ENCODE measurements at regions not wholly inside any gene's neighbourhood (a gene's known extent, or its start where the extent isn't known, plus 50 kb on each side); places are given as distances from the start of the nearest gene placed in this dataset.
A peak's percentile ranks its signal among the peaks of the same experiment; 100 is the strongest.
"Not testable (repeated sequence)": the region's sequence is repeated elsewhere in the genome, so short reads cannot be mapped to it uniquely, and the experiment has no call there.

- Histone ChIP-seq H3K27ac (ENCODE audit: low read depth) (no peak overlapping the region), H3K36me3 (ENCODE audit: insufficient read depth) (peaks cover 1% of the 10 kb centered on the region), H3K4me1 (ENCODE audit: insufficient read depth) (no peaks in the 10 kb centered on the region), H3K4me3 (ENCODE audit: low read depth, low read length) (no peak overlapping the region)
- DNase-seq (ENCODE audit: extremely low spot score) = no peak
- 79% methylated on average over 2 of the region's 2 CpGs for WGBS
Observed at GRCh38 chr3:181264486-181264885, 274.9 kb upstream of the DNAJC19 start.

GRCh38 chr3:181253796-181254195 lies 264.3 kb upstream of the DNAJC19 start:
- Histone ChIP-seq H3K4me1 (ENCODE audit: insufficient read depth) (no peaks in the 10 kb centered on the region), H3K36me3 (ENCODE audit: insufficient read depth) (no peaks in the 10 kb centered on the region), H3K27ac (ENCODE audit: low read depth) (no peak overlapping the region), H3K4me3 (ENCODE audit: low read depth, low read length) (no peak overlapping the region)
- 34% methylated on average over 3 of the region's 3 CpGs for WGBS
- no peak for DNase-seq (ENCODE audit: extremely low spot score)

GRCh38 chr3:181252631-181253030 lies 263.1 kb upstream of the DNAJC19 start:
- DNase-seq (ENCODE audit: extremely low spot score) = no peak
- no peaks in the 10 kb centered on the region for H3K4me1 ChIP-seq (ENCODE audit: insufficient read depth)
- no peak overlapping the region for H3K4me3 ChIP-seq (ENCODE audit: low read depth, low read length)
- H3K36me3 ChIP-seq (ENCODE audit: insufficient read depth) = no peaks in the 10 kb centered on the region
- 6% methylated on average over 3 of the region's 3 CpGs for WGBS
- H3K27ac ChIP-seq (ENCODE audit: low read depth) = no peak overlapping the region

GRCh38 chr3:181250714-181251113 lies 261.2 kb upstream of the DNAJC19 start:
- Histone ChIP-seq H3K4me1 (ENCODE audit: insufficient read depth) (no peaks in the 10 kb centered on the region), H3K27ac (ENCODE audit: low read depth) (no peak overlapping the region), H3K36me3 (ENCODE audit: insufficient read depth) (no peaks in the 10 kb centered on the region), H3K4me3 (ENCODE audit: low read depth, low read length) (no peak overlapping the region)
- DNase-seq (ENCODE audit: extremely low spot score) = no peak
- 65% methylated on average over 3 of the region's 3 CpGs for WGBS

- 41% methylated on average over 2 of the region's 2 CpGs for WGBS
- Histone ChIP-seq H3K36me3 (ENCODE audit: insufficient read depth) (no peaks in the 10 kb centered on the region), H3K27ac (ENCODE audit: low read depth) (no peak overlapping the region), H3K4me3 (ENCODE audit: low read depth, low read length) (no peak overlapping the region), H3K4me1 (ENCODE audit: insufficient read depth) (no peaks in the 10 kb centered on the region)
- DNase-seq (ENCODE audit: extremely low spot score) = no peak
Observed at GRCh38 chr3:181239441-181239840, 249.9 kb upstream of the DNAJC19 start.

GRCh38 chr3:181230258-181230657 lies 240.7 kb upstream of the DNAJC19 start:
- H3K4me1 ChIP-seq (ENCODE audit: insufficient read depth) = no peaks in the 10 kb centered on the region
- no peaks in the 10 kb centered on the region for H3K36me3 ChIP-seq (ENCODE audit: insufficient read depth)
- no peak overlapping the region for H3K27ac ChIP-seq (ENCODE audit: low read depth)
- DNase-seq (ENCODE audit: extremely low spot score) = no peak
- no peak overlapping the region for H3K4me3 ChIP-seq (ENCODE audit: low read depth, low read length)
- WGBS = 74% methylated on average over 5 of the region's 5 CpGs

GRCh38 chr3:181213347-181213746 lies 223.8 kb upstream of the DNAJC19 start:
- 56% methylated on average over 2 of the region's 2 CpGs for WGBS
- H3K27ac ChIP-seq (ENCODE audit: low read depth) = no peak overlapping the region
- DNase-seq (ENCODE audit: extremely low spot score) = no peak
- H3K36me3 ChIP-seq (ENCODE audit: insufficient read depth) = no peaks in the 10 kb centered on the region
- H3K4me3 ChIP-seq (ENCODE audit: low read depth, low read length) = no peak overlapping the region
- no peaks in the 10 kb centered on the region for H3K4me1 ChIP-seq (ENCODE audit: insufficient read depth)

GRCh38 chr3:181212271-181212670 lies 222.7 kb upstream of the DNAJC19 start:
- H3K27ac ChIP-seq (ENCODE audit: low read depth) = no peak overlapping the region
- no peaks in the 10 kb centered on the region for H3K36me3 ChIP-seq (ENCODE audit: insufficient read depth)
- no peak overlapping the region for H3K4me3 ChIP-seq (ENCODE audit: low read depth, low read length)
- WGBS = 73% methylated on average over 1 of the region's 1 CpG
- no peaks in the 10 kb centered on the region for H3K4me1 ChIP-seq (ENCODE audit: insufficient read depth)
- DNase-seq (ENCODE audit: extremely low spot score) = no peak

GRCh38 chr3:181210275-181210674 lies 220.7 kb upstream of the DNAJC19 start:
- Histone ChIP-seq H3K4me1 (ENCODE audit: insufficient read depth) (no peaks in the 10 kb centered on the region), H3K27ac (ENCODE audit: low read depth) (no peak overlapping the region), H3K36me3 (ENCODE audit: insufficient read depth) (no peaks in the 10 kb centered on the region), H3K4me3 (ENCODE audit: low read depth, low read length) (no peak overlapping the region)
- no peak for DNase-seq (ENCODE audit: extremely low spot score)
- 10% methylated on average over 2 of the region's 2 CpGs for WGBS

GRCh38 chr3:181189556-181189955 lies 200.0 kb upstream of the DNAJC19 start:
- 49% methylated on average over 2 of the region's 2 CpGs for WGBS
- no peak for DNase-seq (ENCODE audit: extremely low spot score)
- no peak overlapping the region for H3K4me3 ChIP-seq (ENCODE audit: low read depth, low read length)
- no peak overlapping the region for H3K27ac ChIP-seq (ENCODE audit: low read depth)
- no peaks in the 10 kb centered on the region for H3K36me3 ChIP-seq (ENCODE audit: insufficient read depth)
- no peaks in the 10 kb centered on the region for H3K4me1 ChIP-seq (ENCODE audit: insufficient read depth)

GRCh38 chr3:181183764-181184163 lies 194.2 kb upstream of the DNAJC19 start:
- DNase-seq (ENCODE audit: extremely low spot score) = no peak
- Histone ChIP-seq H3K4me3 (ENCODE audit: low read depth, low read length) (no peak overlapping the region), H3K4me1 (ENCODE audit: insufficient read depth) (no peaks in the 10 kb centered on the region), H3K36me3 (ENCODE audit: insufficient read depth) (no peaks in the 10 kb centered on the region), H3K27ac (ENCODE audit: low read depth) (no peak overlapping the region)
- WGBS = 91% methylated on average over 1 of the region's 1 CpG

GRCh38 chr3:181183057-181183456 lies 193.5 kb upstream of the DNAJC19 start:
- WGBS = 91% methylated on average over 22 of the region's 22 CpGs

GRCh38 chr3:181178991-181179390 lies 189.5 kb upstream of the DNAJC19 start:
- Histone ChIP-seq H3K36me3 (ENCODE audit: insufficient read depth) (no peaks in the 10 kb centered on the region), H3K27ac (ENCODE audit: low read depth) (no peak overlapping the region), H3K4me3 (ENCODE audit: low read depth, low read length) (no peak overlapping the region), H3K4me1 (ENCODE audit: insufficient read depth) (no peaks in the 10 kb centered on the region)
- 75% methylated on average over 7 of the region's 7 CpGs for WGBS
- DNase-seq (ENCODE audit: extremely low spot score) = no peak

More at GRCh38 chr3:181183057-181183456, 193.5 kb upstream of the DNAJC19 start:
- not testable (repeated sequence) for H3K4me3 ChIP-seq (ENCODE audit: low read depth, low read length); H3K36me3 ChIP-seq (ENCODE audit: insufficient read depth); H3K4me1 ChIP-seq (ENCODE audit: insufficient read depth); DNase-seq (ENCODE audit: extremely low spot score); H3K27ac ChIP-seq (ENCODE audit: low read depth)

GRCh38 chr3:181176601-181177000 lies 187.1 kb upstream of the DNAJC19 start:
- Histone ChIP-seq H3K4me1 (ENCODE audit: insufficient read depth) (no peaks in the 10 kb centered on the region), H3K27ac (ENCODE audit: low read depth) (no peak overlapping the region), H3K4me3 (ENCODE audit: low read depth, low read length) (no peak overlapping the region), H3K36me3 (ENCODE audit: insufficient read depth) (no peaks in the 10 kb centered on the region)
- peak; percentile 5 for DNase-seq (ENCODE audit: extremely low spot score)
- 9% methylated on average over 6 of the region's 6 CpGs for whole genome bisulfite sequencing

GRCh38 chr3:181174676-181175233 lies 185.2 kb upstream of the DNAJC19 start:
- H3K36me3 ChIP-seq (ENCODE audit: insufficient read depth) = no peaks in the 10 kb centered on the region
- H3K4me3 ChIP-seq (ENCODE audit: low read depth, low read length) = no peak overlapping the region
- no peaks in the 10 kb centered on the region for H3K4me1 ChIP-seq (ENCODE audit: insufficient read depth)
- H3K27ac ChIP-seq (ENCODE audit: low read depth) = no peak overlapping the region
- 43% methylated on average over 4 of the region's 4 CpGs for WGBS
- DNase-seq (ENCODE audit: extremely low spot score) = no peak

All from urinary bladder (tissue), 3 donors.